Stimulated activated naive B cell treated with anti-CD40 and anti-IgM and Interleukin-4, amounts not matched to agents 10 μg/mL and 1 μg/mL and 100 μg/mL, for 72 hours (primary cell): ENCODE measurements at regions not wholly inside any gene's neighbourhood (a gene's known extent, or its start where the extent isn't known, plus 50 kb on each side); places are given as distances from the start of the nearest gene placed in this dataset.

Experiments
- ATAC-seq, 2 donors: fragments of 150-1000 bp; cut with Tn5 transposase; replicated peaks; 2 replicates each; pipeline ENCODE4 v1.10.0; 2021; ENCODE audit warnings: moderate library complexity in 1 of 2
- DNase-seq: peaks from one replicate; pipeline ENCODE4 v3.0.0; 2021
- H3K27ac Mint-ChIP-seq: one replicate; pipeline ENCODE4 v1.8.0; 2022; ENCODE audit warnings: mild to moderate bottlenecking, mixed read lengths
- H3K27me3 Mint-ChIP-seq, 2 donors: one replicate each; pipeline ENCODE4 v1.8.0; 2022; ENCODE audit warnings: mixed read lengths in 2 of 2
- H3K36me3 Mint-ChIP-seq, 2 donors: one replicate each; pipeline ENCODE4 v1.8.0; 2022; ENCODE audit warnings: mixed read lengths in 2 of 2, mild to moderate bottlenecking in 1 of 2
- H3K4me1 Mint-ChIP-seq, 2 donors: one replicate each; pipeline ENCODE4 v1.8.0; 2022; ENCODE audit warnings: mixed read lengths in 2 of 2, mild to moderate bottlenecking in 1 of 2
- H3K4me3 Mint-ChIP-seq, 2 donors: one replicate each; pipeline ENCODE4 v1.8.0; 2022; ENCODE audit warnings: mild to moderate bottlenecking in 2 of 2, mixed read lengths in 2 of 2, moderate library complexity in 1 of 2
- H3K9me3 Mint-ChIP-seq, 2 donors: one replicate each; pipeline ENCODE4 v1.8.0; 2022; ENCODE audit warnings: mixed read lengths in 2 of 2, mild to moderate bottlenecking in 1 of 2

GRCh38 chrX:119181491-119181890 lies 53.9 kb upstream of the KIAA1210 start:
- H3K4me3 Mint-ChIP-seq = no peak overlapping the region
- no peaks in the 10 kb centered on the region for H3K4me1 Mint-ChIP-seq
- H3K36me3 Mint-ChIP-seq = no peaks in the 10 kb centered on the region
- no peak overlapping the region for H3K27ac Mint-ChIP-seq
- DNase-seq = no peak
- no peaks in the 10 kb centered on the region for H3K9me3 Mint-ChIP-seq
- ATAC-seq = peak in 1 of 2 donors; percentile 25
- H3K27me3 Mint-ChIP-seq = peaks cover 5 to 8% of the 10 kb centered on the region in 2 donors

GRCh38 chrX:119186194-119186593 lies 49.9 kb upstream of the PGRMC1 start:
- Mint-ChIP-seq H3K27me3 (peaks cover 6 to 11% of the 10 kb centered on the region in 2 donors), H3K4me3 (no peak overlapping the region), H3K9me3 (peaks cover 0 to 3% of the 10 kb centered on the region in 2 donors), H3K4me1 (no peaks in the 10 kb centered on the region), H3K36me3 (no peaks in the 10 kb centered on the region), H3K27ac (no peak overlapping the region)
- no peak for ATAC-seq
- no peak for DNase-seq
